Left ventricle myocardium inferior (tissue), 1 donor: ENCODE measurements at regions not wholly inside any gene's neighbourhood (a gene's known extent, or its start where the extent isn't known, plus 50 kb on each side); places are given as distances from the start of the nearest gene placed in this dataset.
A peak's percentile ranks its signal among the peaks of the same experiment; 100 is the strongest.

Experiments used
- DNase-seq: peaks from one replicate; pipeline ENCODE4 v3.0.0-alpha.2; 2020
- H3K27ac ChIP-seq: fragments of 200-600 bp; replicated peaks from 2 replicates; pipeline ENCODE4 v1.8.0; 2021
- H3K27me3 ChIP-seq: fragments of 200-600 bp; 2 replicates; pipeline ENCODE4 v1.8.0; 2021; ENCODE audit warnings: low read depth
- H3K36me3 ChIP-seq: fragments of 200-600 bp; 2 replicates; pipeline ENCODE4 v1.8.0; 2021
- H3K4me1 ChIP-seq: fragments of 200-600 bp; 2 replicates; pipeline ENCODE4 v1.8.0; 2021
- H3K4me3 ChIP-seq: fragments of 200-600 bp; 2 replicates; pipeline ENCODE4 v1.8.0; 2021; ENCODE audit warnings: mild to moderate bottlenecking, moderate library complexity
- H3K9me3 ChIP-seq: fragments of 200-600 bp; replicated peaks from 2 replicates; pipeline ENCODE4 v1.8.0; 2021
- CTCF ChIP-seq: fragments of 200-600 bp; IDR thresholded peaks from 2 replicates; pipeline ENCODE4 v1.8.0; 2021; ENCODE audit warnings: antibody characterized with exemption, mild to moderate bottlenecking, borderline replicate concordance
- intact Hi-C: fragments of 100-400 bp; cut with micrococcal nuclease; formaldehyde crosslinking; loops from one replicate; pipeline ENCODE4 v1.11.0; 2022
- donor health status: DM: no; HTN: yes; CAD: no; lungs with severe emphysema.

DNA sequence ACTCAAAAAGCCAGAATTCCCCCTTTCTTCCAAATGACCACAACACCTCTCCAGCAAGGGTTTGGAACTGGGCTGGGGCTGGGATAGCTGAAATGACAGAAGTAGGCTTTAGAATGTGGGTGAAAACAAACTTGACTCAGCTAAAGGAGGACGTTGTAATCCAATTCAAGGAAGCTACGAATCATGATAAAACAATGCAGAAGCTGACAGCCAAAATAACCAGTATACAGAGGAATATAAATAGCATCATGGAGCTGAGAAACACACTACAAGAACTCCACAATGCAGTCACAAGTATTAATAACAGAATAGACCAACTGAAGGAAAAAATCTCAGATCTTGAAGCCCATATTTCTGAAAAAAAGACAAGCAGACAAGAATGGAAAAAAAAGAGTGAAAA lies 95.8 kb upstream of the TET2 start:
- no peak for TF ChIP-seq CTCF
- no peak overlapping the region for H3K27ac ChIP-seq
- H3K9me3 ChIP-seq, result peaks cover 11% of the 10 kb centered on the region
- no peak overlapping the region for H3K4me3 ChIP-seq
- DNase-seq, result no peak
- H3K36me3 ChIP-seq, result no peaks in the 10 kb centered on the region
- intact Hi-C loops, result no loop called here
- H3K4me1 ChIP-seq, result no peaks in the 10 kb centered on the region
- H3K27me3 ChIP-seq, result no peaks in the 10 kb centered on the region

DNA sequence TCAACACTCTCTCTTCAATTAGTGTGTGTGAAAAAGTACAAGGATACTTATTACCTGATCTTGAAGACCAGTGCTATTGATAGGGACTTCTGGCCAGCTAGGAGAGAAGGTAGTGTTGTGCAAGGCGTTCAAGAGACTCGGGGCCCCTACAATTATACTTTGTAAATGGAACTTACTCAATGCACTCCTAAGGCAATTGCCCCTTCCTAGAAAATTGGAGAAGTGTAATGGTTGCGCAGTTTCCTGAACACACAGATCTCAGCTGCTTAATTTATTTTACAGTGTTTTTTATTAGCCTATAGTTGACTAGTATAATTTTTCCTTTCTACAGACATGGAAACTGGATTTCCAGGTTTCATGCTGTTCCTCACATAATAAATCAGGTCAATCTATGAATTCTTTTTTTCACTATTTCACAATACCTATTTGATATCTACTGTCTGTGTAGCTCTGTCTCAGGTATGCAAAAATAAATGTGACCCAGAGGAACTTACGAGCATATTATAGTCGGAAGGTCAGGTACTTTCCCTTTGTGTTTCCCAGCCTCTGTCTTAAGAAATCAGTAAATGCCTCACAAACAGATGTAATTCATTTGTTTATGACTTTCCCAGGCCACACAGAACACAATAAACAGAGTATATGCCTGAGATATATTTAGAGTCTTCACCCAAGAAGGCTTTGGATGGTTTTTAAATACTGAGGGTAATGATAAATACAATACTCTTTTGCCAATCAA lies 89.1 kb upstream of the TET2 start:
- H3K27ac ChIP-seq, result no peak overlapping the region
- H3K9me3 ChIP-seq, result peaks cover 6% of the 10 kb centered on the region
- no peak for TF ChIP-seq CTCF
- intact Hi-C loops, result no loop called here
- no peak for DNase-seq
- no peaks in the 10 kb centered on the region for H3K36me3 ChIP-seq
- H3K4me3 ChIP-seq, result no peak overlapping the region
- H3K4me1 ChIP-seq, result peaks cover 9% of the 10 kb centered on the region
- H3K27me3 ChIP-seq, result no peaks in the 10 kb centered on the region

DNA sequence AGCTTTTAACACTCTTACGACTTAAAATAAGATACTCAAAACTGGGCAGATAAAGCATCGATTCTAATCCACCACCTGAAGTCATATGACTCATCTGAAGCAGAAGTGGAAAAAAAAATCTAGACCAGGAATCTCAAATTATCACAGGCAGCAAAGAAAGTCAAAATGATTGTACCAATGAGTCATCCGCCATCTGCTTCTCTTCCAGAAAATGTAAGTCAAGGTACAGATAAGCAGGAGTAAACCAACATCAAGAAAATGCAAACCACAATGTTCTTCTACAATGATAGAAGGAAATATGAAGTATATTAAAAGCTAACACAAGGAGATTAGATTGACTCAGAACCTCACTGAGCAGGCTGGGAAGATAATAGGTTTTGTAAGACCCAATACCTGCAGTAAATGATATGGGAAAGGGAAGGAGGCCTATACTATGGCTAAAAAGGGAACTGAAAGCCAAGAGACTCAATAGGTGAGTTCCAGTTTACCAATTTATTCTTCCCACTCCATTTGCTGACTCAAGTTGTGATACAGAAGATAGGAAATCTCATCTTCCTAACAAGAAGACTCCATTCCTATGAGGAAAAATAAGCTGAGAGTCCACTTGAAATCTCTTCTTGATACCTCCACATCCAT lies 88.4 kb upstream of the TET2 start:
- Histone ChIP-seq H3K36me3 (no peaks in the 10 kb centered on the region), H3K9me3 (no peaks in the 10 kb centered on the region), H3K27me3 (no peaks in the 10 kb centered on the region), H3K4me3 (no peak overlapping the region), H3K4me1 (peaks cover 9% of the 10 kb centered on the region), H3K27ac (no peak overlapping the region)
- no peak for TF ChIP-seq CTCF
- intact Hi-C loops, result no loop called here
- DNase-seq, result no peak

DNA sequence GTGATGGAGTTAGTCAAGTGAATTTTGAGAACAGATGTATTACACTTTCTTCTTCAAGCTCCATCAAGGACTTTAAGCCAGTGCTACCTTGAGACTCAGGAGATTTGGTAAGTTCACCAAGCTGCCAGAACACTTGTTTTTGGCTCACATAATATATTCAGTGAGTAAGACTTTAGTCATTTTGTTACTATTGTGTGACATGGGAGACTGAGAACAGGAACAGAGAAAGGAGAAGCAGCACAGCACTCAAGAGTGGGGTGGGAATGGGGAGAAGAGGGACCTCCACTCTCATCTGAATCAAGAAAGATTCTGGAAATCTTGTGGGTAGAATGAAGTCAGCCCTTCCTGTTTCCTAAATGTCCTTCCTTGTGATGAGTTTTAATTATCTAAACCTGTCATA lies 87.3 kb upstream of the TET2 start:
- Histone ChIP-seq H3K36me3 (no peaks in the 10 kb centered on the region), H3K4me1 (peaks cover 9% of the 10 kb centered on the region), H3K9me3 (no peaks in the 10 kb centered on the region), H3K27ac (no peak overlapping the region), H3K4me3 (no peak overlapping the region), H3K27me3 (no peaks in the 10 kb centered on the region)
- DNase-seq, result no peak
- TF ChIP-seq CTCF, result no peak
- intact Hi-C loops, result no loop called here

- Histone ChIP-seq H3K4me3 (no peak overlapping the region), H3K4me1 (peaks cover 9% of the 10 kb centered on the region), H3K36me3 (no peaks in the 10 kb centered on the region), H3K9me3 (no peaks in the 10 kb centered on the region), H3K27ac (peak overlapping the region; percentile 36), H3K27me3 (no peaks in the 10 kb centered on the region)
- DNase-seq, result no peak
- intact Hi-C loops, result no loop called here
- TF ChIP-seq CTCF, result no peak
Measured at GRCh38 chr4:105060628-105061027, 86.0 kb upstream of the TET2 start.
